ENCODE measurements at regions not wholly inside any gene's neighbourhood (a gene's known extent, or its start where the extent isn't known, plus 50 kb on each side); places are given as distances from the start of the nearest gene placed in this dataset.

DNA sequence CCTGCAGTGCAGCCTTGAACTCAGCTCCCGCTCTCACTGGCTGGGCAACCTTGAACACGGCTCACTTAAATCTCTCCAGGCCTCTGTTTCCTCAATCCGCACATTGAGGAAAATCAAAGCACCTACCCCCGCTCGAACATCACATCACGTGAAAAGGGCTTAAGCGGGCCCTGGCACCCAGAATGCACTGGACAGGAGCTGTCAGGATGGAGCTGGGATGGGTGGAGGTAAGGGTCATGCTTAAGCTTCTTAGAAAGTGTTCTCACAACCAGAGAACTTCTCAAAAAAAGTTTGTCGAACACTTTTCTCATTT is 55.7 kb upstream of the MGMT start:
- intact Hi-C loops (cut with micrococcal nuclease), result no loop called here
- BruUV-seq (replicated peaks), result no TSS peak
- H3F3A ChIP-seq (ENCODE audit: low read length, unreplicated experiment), result no peaks in the 10 kb centered on the region
- H3K9me3 ChIP-seq (ENCODE audit: low read length), result no peaks in the 10 kb centered on the region
- no peak overlapping the region for H3K9ac ChIP-seq (ENCODE audit: low read length)
- ATAC-seq (no peak), DNase-seq (no peak)
- H3K9me2 ChIP-seq (replicated peaks; ENCODE audit: low read length), result no peaks in the 10 kb centered on the region
- no peak overlapping the region for H3K4me3 ChIP-seq (ENCODE audit: low read length)
- ChIA-PET CTCF (no interaction called here), POLR2A (ENCODE audit: unreplicated experiment) (no interaction called here)
- no peaks in the 10 kb centered on the region for H3K4me1 ChIP-seq (ENCODE audit: insufficient read depth, low read length)
- H3K27me3 ChIP-seq (ENCODE audit: low read length), result peaks cover 70% of the 10 kb centered on the region
- H3K79me2 ChIP-seq (ENCODE audit: low read length), result no peaks in the 10 kb centered on the region
- TF ChIP-seq, protein P1, sequence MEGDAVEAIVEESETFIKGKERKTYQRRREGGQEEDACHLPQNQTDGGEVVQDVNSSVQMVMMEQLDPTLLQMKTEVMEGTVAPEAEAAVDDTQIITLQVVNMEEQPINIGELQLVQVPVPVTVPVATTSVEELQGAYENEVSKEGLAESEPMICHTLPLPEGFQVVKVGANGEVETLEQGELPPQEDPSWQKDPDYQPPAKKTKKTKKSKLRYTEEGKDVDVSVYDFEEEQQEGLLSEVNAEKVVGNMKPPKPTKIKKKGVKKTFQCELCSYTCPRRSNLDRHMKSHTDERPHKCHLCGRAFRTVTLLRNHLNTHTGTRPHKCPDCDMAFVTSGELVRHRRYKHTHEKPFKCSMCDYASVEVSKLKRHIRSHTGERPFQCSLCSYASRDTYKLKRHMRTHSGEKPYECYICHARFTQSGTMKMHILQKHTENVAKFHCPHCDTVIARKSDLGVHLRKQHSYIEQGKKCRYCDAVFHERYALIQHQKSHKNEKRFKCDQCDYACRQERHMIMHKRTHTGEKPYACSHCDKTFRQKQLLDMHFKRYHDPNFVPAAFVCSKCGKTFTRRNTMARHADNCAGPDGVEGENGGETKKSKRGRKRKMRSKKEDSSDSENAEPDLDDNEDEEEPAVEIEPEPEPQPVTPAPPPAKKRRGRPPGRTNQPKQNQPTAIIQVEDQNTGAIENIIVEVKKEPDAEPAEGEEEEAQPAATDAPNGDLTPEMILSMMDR (conservative IDR thresholded peaks at IDR 0.05; ENCODE audit: low read depth, low read length), result no peak
- no peak for TF ChIP-seq EZH2phosphoT487 (IDR thresholded peaks at IDR 0.05; ENCODE audit: borderline replicate concordance, low read length)
- TF ChIP-seq EZH2 (IDR thresholded peaks at IDR 0.05; ENCODE audit: low read length, unreplicated experiment), result no peak
- H3K4me2 ChIP-seq (ENCODE audit: low read length), result no peak overlapping the region
- no peak overlapping the region for H2AFZ ChIP-seq (ENCODE audit: low read length)
- H4K20me1 ChIP-seq (ENCODE audit: low read length), result no peaks in the 10 kb centered on the region
- no peaks in the 10 kb centered on the region for H3K36me3 ChIP-seq (ENCODE audit: low read depth, low read length)
- no peak overlapping the region for H3K27ac ChIP-seq (ENCODE audit: low read length)

DNA sequence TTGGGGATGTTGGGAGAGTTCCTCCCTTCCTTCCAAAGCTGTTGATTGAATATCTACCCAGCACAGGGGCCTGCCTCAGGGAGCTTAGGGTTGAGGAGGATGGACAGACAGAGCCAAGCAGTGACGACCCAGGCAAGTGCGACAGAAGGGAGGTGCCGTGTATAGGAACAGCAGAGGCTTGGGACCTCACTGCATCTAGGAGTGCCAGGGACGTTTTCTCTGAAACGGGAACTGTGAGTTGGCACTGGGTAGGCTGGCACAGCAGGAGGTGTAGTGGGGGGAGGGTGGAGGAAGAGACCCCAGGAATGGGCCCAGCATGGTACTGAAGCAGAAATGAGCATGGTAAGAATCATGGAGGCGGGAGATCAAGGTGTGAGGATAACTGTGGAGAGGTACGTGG is 55.3 kb upstream of the MGMT start:
- peaks cover 75% of the 10 kb centered on the region for H3K27me3 ChIP-seq (ENCODE audit: low read length)
- no peak overlapping the region for H3K4me3 ChIP-seq (ENCODE audit: low read length)
- H3K4me1 ChIP-seq (ENCODE audit: insufficient read depth, low read length), result no peaks in the 10 kb centered on the region
- H4K20me1 ChIP-seq (ENCODE audit: low read length), result no peaks in the 10 kb centered on the region
- H3K9me2 ChIP-seq (replicated peaks; ENCODE audit: low read length), result no peaks in the 10 kb centered on the region
- no TSS peak for BruUV-seq (replicated peaks)
- H2AFZ ChIP-seq (ENCODE audit: low read length), result no peak overlapping the region
- no peaks in the 10 kb centered on the region for H3K36me3 ChIP-seq (ENCODE audit: low read depth, low read length)
- H3K4me2 ChIP-seq (ENCODE audit: low read length), result no peak overlapping the region
- no peak for DNase-seq
- H3K9me3 ChIP-seq (ENCODE audit: low read length), result no peaks in the 10 kb centered on the region
- H3K79me2 ChIP-seq (ENCODE audit: low read length), result no peaks in the 10 kb centered on the region
- no peak overlapping the region for H3K27ac ChIP-seq (ENCODE audit: low read length)
- no peaks in the 10 kb centered on the region for H3F3A ChIP-seq (ENCODE audit: low read length, unreplicated experiment)
- ATAC-seq, result no peak
- CTCF ChIA-PET, result no interaction called here
- intact Hi-C loops (cut with micrococcal nuclease), result no loop called here
- H3K9ac ChIP-seq (ENCODE audit: low read length), result no peak overlapping the region
- POLR2A ChIA-PET (ENCODE audit: unreplicated experiment), result no interaction called here
- no peak for TF ChIP-seq EZH2phosphoT487 (IDR thresholded peaks at IDR 0.05; ENCODE audit: borderline replicate concordance, low read length)
- TF ChIP-seq, protein P1 (conservative IDR thresholded peaks at IDR 0.05; ENCODE audit: low read depth, low read length), result no peak
- TF ChIP-seq EZH2 (IDR thresholded peaks at IDR 0.05; ENCODE audit: low read length, unreplicated experiment), result no peak

DNA sequence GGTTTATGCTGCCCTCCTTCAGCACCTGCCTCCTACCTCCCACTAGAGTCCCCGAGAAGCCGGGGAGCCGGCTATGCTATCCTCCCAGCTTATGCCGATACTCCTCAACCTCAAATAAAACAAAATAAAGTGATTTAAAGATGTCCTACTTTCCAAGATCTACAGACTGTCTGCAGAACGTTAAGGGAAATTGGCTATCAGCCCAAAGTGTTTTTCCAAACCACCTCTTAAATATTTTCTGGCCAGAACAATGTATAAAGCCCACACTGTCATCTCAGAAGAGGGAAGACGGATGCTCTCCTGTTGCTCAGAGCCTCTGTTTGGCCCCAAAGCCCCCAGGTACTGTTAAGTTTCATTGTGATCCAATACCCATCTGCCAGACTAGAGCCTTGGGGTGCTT is 54.0 kb upstream of the MGMT start:
- BruUV-seq (replicated peaks), result no TSS peak
- Histone ChIP-seq H3K4me2 (ENCODE audit: low read length) (no peak overlapping the region), H4K20me1 (ENCODE audit: low read length) (no peaks in the 10 kb centered on the region), H3K27me3 (ENCODE audit: low read length) (peaks cover 84% of the 10 kb centered on the region), H3K4me3 (ENCODE audit: low read length) (no peak overlapping the region), H3K27ac (ENCODE audit: low read length) (no peak overlapping the region), H3K4me1 (ENCODE audit: insufficient read depth, low read length) (no peaks in the 10 kb centered on the region), H3K9ac (ENCODE audit: low read length) (no peak overlapping the region), H2AFZ (ENCODE audit: low read length) (no peak overlapping the region), H3K9me3 (ENCODE audit: low read length) (no peaks in the 10 kb centered on the region), H3K79me2 (ENCODE audit: low read length) (no peaks in the 10 kb centered on the region), H3F3A (ENCODE audit: low read length, unreplicated experiment) (no peaks in the 10 kb centered on the region), H3K36me3 (ENCODE audit: low read depth, low read length) (no peaks in the 10 kb centered on the region), H3K9me2 (replicated peaks; ENCODE audit: low read length) (no peaks in the 10 kb centered on the region)
- no peak for DNase-seq
- intact Hi-C loops (cut with micrococcal nuclease), result no loop called here
- POLR2A ChIA-PET (ENCODE audit: unreplicated experiment), result no interaction called here
- no peak for TF ChIP-seq EZH2 (IDR thresholded peaks at IDR 0.05; ENCODE audit: low read length, unreplicated experiment)
- no peak for TF ChIP-seq EZH2phosphoT487 (IDR thresholded peaks at IDR 0.05; ENCODE audit: borderline replicate concordance, low read length)
- TF ChIP-seq, protein P1 (conservative IDR thresholded peaks at IDR 0.05; ENCODE audit: low read depth, low read length), result no peak
- no peak for ATAC-seq
- CTCF ChIA-PET, result no interaction called here

All from PC-3 (cell line).